Lower leg skin (tissue), 4 donors: ENCODE measurements at regions not wholly inside any gene's neighbourhood (a gene's known extent, or its start where the extent isn't known, plus 50 kb on each side); places are given as distances from the start of the nearest gene placed in this dataset.

ENCODE experiments used
- DNase-seq, 2 donors: peaks; one replicate each; pipeline ENCODE4 v3.0.0-alpha.2; 2019; ENCODE audit warnings: low spot score in 2 of 2
- H3K4me3 ChIP-seq: fragments of 200-600 bp; sonication (generic); 2 replicates; pipeline ENCODE4 v1.5.1; 2017; ENCODE audit warnings: mild to moderate bottlenecking, low read depth; ENCODE audit not compliant: poor library complexity, severe bottlenecking
- POLR2A ChIP-seq, 2 donors: fragments of 450-650 bp; IDR thresholded peaks; one replicate each; pipeline ENCODE4 v1.6.1; 2016 to 2017; ENCODE audit warnings: antibody characterized with exemption in 2 of 2, mild to moderate bottlenecking in 1 of 2, moderate library complexity in 1 of 2
- WGBS, 2 donors: methylation state at CpG; one replicate each; pipeline ENCODE4 v1.1.5; 2018; 5-methylcytosine and 5-hydroxymethylcytosine counted together
- intact Hi-C: fragments of 100-400 bp; cut with DNase I; formaldehyde crosslinking; loops from one replicate; pipeline ENCODE4 v1.15.0; 2023; ENCODE audit warnings: low total_unique reads
- TF ChIP-seq, protein P1 (sequence below), 3 donors: fragments of 450-650 bp; IDR thresholded peaks; one replicate each; pipeline ENCODE4 v1.5.1; 2016; ENCODE audit warnings: antibody characterized with exemption in 3 of 3, mild to moderate bottlenecking in 3 of 3, moderate library complexity in 2 of 3

DNA sequence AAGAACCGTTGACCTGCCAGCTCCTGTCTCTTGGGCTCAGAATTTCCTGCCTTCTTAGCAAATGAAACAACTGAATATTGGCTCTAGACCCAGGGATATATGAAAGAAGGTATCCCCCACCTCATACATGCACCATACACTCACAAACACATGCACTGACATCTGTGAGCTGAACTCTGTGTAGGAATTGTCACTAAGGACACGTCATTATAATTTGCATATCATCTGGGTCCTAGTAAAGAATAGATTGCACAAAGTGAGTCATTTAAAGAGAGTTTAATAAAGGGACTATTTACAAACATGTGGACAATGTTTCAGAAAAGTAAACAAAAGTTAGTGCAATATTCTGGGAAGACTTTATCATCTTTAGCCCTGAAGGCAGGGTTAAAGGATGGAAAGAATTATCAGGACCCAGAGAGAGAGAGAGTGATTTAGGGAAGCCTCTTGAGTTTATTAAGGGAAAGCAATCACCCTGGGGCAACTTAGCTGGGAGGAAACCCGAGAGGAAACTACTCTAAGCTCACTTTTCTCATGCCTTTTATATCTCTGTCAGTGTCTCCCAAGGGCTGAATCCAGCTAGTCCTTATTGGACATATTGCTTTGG, 74.1 kb upstream of the PLA2G4A start:
- WGBS, 2 donors = 46 to 64% methylated on average over 3 of the region's 3 CpGs
- intact Hi-C loops = no loop called here
- H3K4me3 ChIP-seq = no peak overlapping the region

DNA sequence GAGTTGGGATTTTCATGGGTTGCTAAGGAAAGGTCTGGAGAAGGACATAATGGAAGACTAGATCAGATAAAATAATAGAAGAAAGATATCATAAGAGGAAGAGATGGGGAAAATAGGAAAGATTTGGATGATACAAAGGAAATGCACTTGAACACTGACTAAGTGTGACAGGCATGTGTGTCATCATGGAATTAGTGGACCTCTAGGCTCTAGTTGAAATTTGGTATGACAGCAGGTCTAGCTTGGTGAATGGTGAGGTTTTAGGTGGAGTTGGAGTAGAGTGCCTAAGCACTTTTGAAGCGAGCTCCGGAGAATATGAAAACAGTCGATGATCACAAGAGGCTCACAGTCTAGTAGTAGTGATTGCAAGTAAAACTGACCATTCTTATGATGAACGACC, 73.0 kb upstream of the PTGS2 start:
- WGBS, 2 donors = 86 to 88% methylated on average over 4 of the region's 4 CpGs
- no peak for DNase-seq
- intact Hi-C loops = no loop called here
- no peak for TF ChIP-seq POLR2A (IDR thresholded peaks at IDR 0.05)
- TF ChIP-seq, protein P1, sequence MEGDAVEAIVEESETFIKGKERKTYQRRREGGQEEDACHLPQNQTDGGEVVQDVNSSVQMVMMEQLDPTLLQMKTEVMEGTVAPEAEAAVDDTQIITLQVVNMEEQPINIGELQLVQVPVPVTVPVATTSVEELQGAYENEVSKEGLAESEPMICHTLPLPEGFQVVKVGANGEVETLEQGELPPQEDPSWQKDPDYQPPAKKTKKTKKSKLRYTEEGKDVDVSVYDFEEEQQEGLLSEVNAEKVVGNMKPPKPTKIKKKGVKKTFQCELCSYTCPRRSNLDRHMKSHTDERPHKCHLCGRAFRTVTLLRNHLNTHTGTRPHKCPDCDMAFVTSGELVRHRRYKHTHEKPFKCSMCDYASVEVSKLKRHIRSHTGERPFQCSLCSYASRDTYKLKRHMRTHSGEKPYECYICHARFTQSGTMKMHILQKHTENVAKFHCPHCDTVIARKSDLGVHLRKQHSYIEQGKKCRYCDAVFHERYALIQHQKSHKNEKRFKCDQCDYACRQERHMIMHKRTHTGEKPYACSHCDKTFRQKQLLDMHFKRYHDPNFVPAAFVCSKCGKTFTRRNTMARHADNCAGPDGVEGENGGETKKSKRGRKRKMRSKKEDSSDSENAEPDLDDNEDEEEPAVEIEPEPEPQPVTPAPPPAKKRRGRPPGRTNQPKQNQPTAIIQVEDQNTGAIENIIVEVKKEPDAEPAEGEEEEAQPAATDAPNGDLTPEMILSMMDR (IDR thresholded peaks at IDR 0.05) = no peak
- H3K4me3 ChIP-seq = no peak overlapping the region

More for the DNA sequence above, 74.1 kb upstream of the PLA2G4A start:
- DNase-seq = no peak
- no peak for TF ChIP-seq POLR2A (IDR thresholded peaks at IDR 0.05)
- TF ChIP-seq, protein P1 (IDR thresholded peaks at IDR 0.05) = no peak

DNA sequence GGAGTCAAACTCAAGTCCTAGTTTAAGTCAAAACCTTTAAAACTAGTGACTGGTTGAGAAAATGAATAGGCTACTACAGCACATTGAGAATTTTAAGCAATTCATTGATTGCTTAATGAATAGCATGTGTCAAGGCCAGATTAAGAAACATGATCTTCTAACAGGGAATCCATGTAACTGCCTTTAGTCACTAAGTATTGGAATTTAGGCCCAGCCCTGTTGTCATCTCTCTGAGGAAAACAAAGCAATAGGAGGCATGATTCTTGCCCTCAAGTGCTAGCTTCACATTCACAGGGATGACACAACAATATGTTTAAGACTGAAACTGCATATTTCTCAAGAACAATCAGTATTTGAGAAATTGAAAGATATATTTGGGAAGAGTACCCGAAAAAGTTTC, 70.0 kb upstream of the PTGS2 start:
- peak in 1 of 2 donors; percentile 26 for DNase-seq
- TF ChIP-seq, protein P1 (IDR thresholded peaks at IDR 0.05) = no peak
- TF ChIP-seq POLR2A (IDR thresholded peaks at IDR 0.05) = no peak
- WGBS, 2 donors = 82 to 85% methylated on average over 1 of the region's 1 CpG
- no peak overlapping the region for H3K4me3 ChIP-seq
- intact Hi-C loops = no loop called here

DNA sequence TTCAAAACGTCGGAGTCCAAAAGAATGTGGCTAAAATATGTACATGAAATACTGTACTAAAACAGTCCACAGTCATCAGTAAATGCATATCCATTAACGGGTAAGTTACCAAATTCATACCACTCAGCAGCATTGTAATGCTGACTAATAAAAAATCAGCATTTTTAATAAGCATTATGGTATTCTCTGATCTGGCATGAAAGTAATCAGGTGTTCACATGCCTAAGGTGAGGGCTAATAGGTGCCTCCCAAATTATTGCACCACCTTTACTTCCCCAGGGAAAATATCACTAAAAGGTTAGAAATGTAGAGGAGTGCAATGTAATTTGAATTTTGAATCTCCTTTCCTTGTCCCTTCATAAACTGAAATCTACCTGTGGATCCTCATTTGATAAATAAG, 69.6 kb upstream of the PTGS2 start:
- H3K4me3 ChIP-seq = no peak overlapping the region
- intact Hi-C loops = no loop called here
- no peak for TF ChIP-seq POLR2A (IDR thresholded peaks at IDR 0.05)
- TF ChIP-seq, protein P1 (IDR thresholded peaks at IDR 0.05) = no peak
- WGBS, 2 donors = 72 to 77% methylated on average over 3 of the region's 3 CpGs
- no peak for DNase-seq

DNA sequence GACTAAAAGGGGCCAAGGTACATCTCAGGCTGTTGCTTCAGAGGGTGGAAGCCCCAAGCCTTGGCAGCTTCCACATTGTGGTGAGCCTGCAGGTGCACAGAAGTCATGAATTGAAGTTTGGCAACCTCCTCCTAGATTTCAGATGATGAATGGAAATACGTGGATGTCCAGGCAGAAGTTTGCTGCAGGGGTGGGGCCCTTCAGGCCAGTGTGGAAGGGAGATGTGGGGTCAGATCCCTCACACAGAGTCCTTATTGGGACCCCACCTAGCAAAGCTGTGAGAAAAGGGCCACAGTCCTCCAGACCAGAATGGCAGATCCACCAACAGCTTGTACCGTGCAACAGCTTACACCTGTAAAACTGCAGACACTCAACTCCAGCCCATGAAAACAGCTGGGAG, 67.4 kb upstream of the PTGS2 start:
- 88 to 92% methylated on average over 2 of the region's 2 CpGs for WGBS, 2 donors
- intact Hi-C loops = no loop called here
- H3K4me3 ChIP-seq = no peak overlapping the region
- no peak for DNase-seq
- no peak for TF ChIP-seq POLR2A (IDR thresholded peaks at IDR 0.05)
- TF ChIP-seq, protein P1 (IDR thresholded peaks at IDR 0.05) = no peak

DNA sequence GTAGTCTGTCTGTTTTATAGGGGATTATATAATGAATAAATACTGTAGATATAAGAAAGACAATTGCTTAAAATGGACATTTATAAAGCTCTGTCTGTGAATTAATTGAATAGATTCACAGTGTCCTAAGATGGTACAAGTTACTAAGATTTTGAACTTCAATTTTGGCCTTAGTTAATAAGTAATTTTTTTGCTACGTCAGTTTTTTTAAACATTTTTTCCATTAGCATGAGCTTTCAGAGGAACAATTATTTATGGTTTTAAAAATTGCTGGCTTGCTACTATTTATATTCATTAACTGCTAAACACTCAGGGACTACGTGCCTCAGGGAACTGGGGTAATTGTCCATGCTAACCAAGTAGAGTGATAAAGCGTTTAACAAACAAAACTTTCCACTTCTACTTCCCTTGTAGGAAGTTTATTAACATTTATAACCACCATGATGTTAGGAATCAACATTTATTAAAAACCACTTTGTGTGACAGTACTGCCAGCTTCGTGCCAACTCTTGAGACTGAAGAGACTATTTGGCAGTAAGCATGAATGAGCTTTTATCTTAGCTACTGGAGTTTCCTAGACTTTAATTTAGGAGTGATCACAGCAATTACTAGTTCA, 65.4 kb upstream of the PTGS2 start:
- intact Hi-C loops = no loop called here
- no peak for DNase-seq
- H3K4me3 ChIP-seq = no peak overlapping the region
- WGBS, 2 donors = 24% methylated on average over 4 of the region's 4 CpGs
- TF ChIP-seq POLR2A (IDR thresholded peaks at IDR 0.05) = no peak
- TF ChIP-seq, protein P1 (IDR thresholded peaks at IDR 0.05) = no peak
